ENCODE measurements at regions not wholly inside any gene's neighbourhood (a gene's known extent, or its start where the extent isn't known, plus 50 kb on each side); places are given as distances from the start of the nearest gene placed in this dataset.
"Not testable (repeated sequence)": the region's sequence is repeated elsewhere in the genome, so short reads cannot be mapped to it uniquely, and the experiment has no call there.

- no peak for ATAC-seq
- no peak for DNase-seq (ENCODE audit: low spot score)
These were observed 511.2 kb upstream of the GRAMD2B start for GRCh38 chr5:125912028-125912427.

GRCh38 chr5:125913200-125913599, 510.0 kb upstream of the GRAMD2B start:
- DNase-seq (ENCODE audit: low spot score) (no peak), ATAC-seq (no peak)

- no peak for DNase-seq (ENCODE audit: low spot score)
- no peak for ATAC-seq
These were observed 508.7 kb upstream of the GRAMD2B start for GRCh38 chr5:125914471-125914870.

- ATAC-seq; DNase-seq (ENCODE audit: low spot score): not testable (repeated sequence)
These were observed 499.3 kb upstream of the GRAMD2B start for GRCh38 chr5:125923958-125924357.

- DNase-seq (ENCODE audit: low spot score) (no peak), ATAC-seq (no peak)
These were observed 497.0 kb upstream of the GRAMD2B start for GRCh38 chr5:125926172-125926571.

GRCh38 chr5:125928663-125929062, 494.5 kb upstream of the GRAMD2B start:
- ATAC-seq, result no peak

GRCh38 chr5:125950012-125950615, 473.1 kb upstream of the GRAMD2B start:
- DNase-seq (ENCODE audit: low spot score) (no peak), ATAC-seq (no peak)

More at GRCh38 chr5:125928663-125929062, 494.5 kb upstream of the GRAMD2B start:
- DNase-seq (ENCODE audit: low spot score), result no peak

GRCh38 chr5:125961150-125961549, 462.1 kb upstream of the GRAMD2B start:
- no peak for DNase-seq (ENCODE audit: low spot score)

GRCh38 chr5:125965577-125965976, 457.6 kb upstream of the GRAMD2B start:
- ATAC-seq, result no peak
- DNase-seq (ENCODE audit: low spot score), result no peak

More at GRCh38 chr5:125961150-125961549, 462.1 kb upstream of the GRAMD2B start:
- no peak for ATAC-seq

GRCh38 chr5:125967576-125967975, 455.6 kb upstream of the GRAMD2B start:
- ATAC-seq, result no peak

GRCh38 chr5:125969011-125969813, 454.0 kb upstream of the GRAMD2B start:
- no peak for ATAC-seq
- DNase-seq (ENCODE audit: low spot score), result no peak

More at GRCh38 chr5:125967576-125967975, 455.6 kb upstream of the GRAMD2B start:
- DNase-seq (ENCODE audit: low spot score), result no peak

- DNase-seq (ENCODE audit: low spot score) (no peak), ATAC-seq (no peak)
These were observed 453.4 kb upstream of the GRAMD2B start for GRCh38 chr5:125969814-125970171.

- no peak for DNase-seq (ENCODE audit: low spot score)
- no peak for ATAC-seq
These were observed 452.4 kb upstream of the GRAMD2B start for GRCh38 chr5:125970631-125971307.

GRCh38 chr5:125972706-125973105, 450.5 kb upstream of the GRAMD2B start:
- DNase-seq (ENCODE audit: low spot score), result no peak

GRCh38 chr5:125974679-125975078, 448.5 kb upstream of the GRAMD2B start:
- ATAC-seq (no peak), DNase-seq (ENCODE audit: low spot score) (no peak)

More at GRCh38 chr5:125972706-125973105, 450.5 kb upstream of the GRAMD2B start:
- no peak for ATAC-seq

- no peak for DNase-seq (ENCODE audit: low spot score)
- no peak for ATAC-seq
These were observed 446.7 kb upstream of the GRAMD2B start for GRCh38 chr5:125976421-125977000.

- no peak for DNase-seq (ENCODE audit: low spot score)
These were observed 445.2 kb upstream of the GRAMD2B start for GRCh38 chr5:125978015-125978414.

GRCh38 chr5:125979636-125980035, 443.6 kb upstream of the GRAMD2B start:
- no peak for DNase-seq (ENCODE audit: low spot score)
- no peak for ATAC-seq

More at GRCh38 chr5:125978015-125978414, 445.2 kb upstream of the GRAMD2B start:
- ATAC-seq, result no peak

- DNase-seq (ENCODE audit: low spot score), result no peak
- ATAC-seq, result no peak
These were observed 442.2 kb upstream of the GRAMD2B start for GRCh38 chr5:125981016-125981415.

GRCh38 chr5:125987677-125988255, 435.4 kb upstream of the GRAMD2B start:
- DNase-seq (ENCODE audit: low spot score) (no peak), ATAC-seq (peak; percentile 66)

- ATAC-seq (no peak), DNase-seq (ENCODE audit: low spot score) (no peak)
These were observed 431.2 kb upstream of the GRAMD2B start for GRCh38 chr5:125992050-125992449.

Measured in left lobe of liver (tissue), 2 donors.